Astrocyte (in vitro differentiated cells and primary cell): ENCODE measurements at regions not wholly inside any gene's neighbourhood (a gene's known extent, or its start where the extent isn't known, plus 50 kb on each side); places are given as distances from the start of the nearest gene placed in this dataset.

Experiments
- DNase-seq: peaks from one replicate; pipeline ENCODE4 v3.0.0-alpha.2; 2010; ENCODE audit warnings: low read depth
- FAIRE-seq: peaks from 2 replicates; lab custom pipeline; 2011; peaks lifted over from hg19 to GRCh38; lab: Jason Lieb, UNC
- H2AFZ ChIP-seq: 2 replicates; pipeline ENCODE4 v1.6.0; 2012; ENCODE audit warnings: low read depth, low read length, inconsistent platforms
- H3K27ac ChIP-seq: 2 replicates; pipeline ENCODE4 v1.5.1; 2011; ENCODE audit warnings: low read depth, low read length, inconsistent platforms
- H3K27me3 ChIP-seq: 2 replicates; pipeline ENCODE4 v1.6.0; 2011; ENCODE audit warnings: low read length, inconsistent platforms; ENCODE audit not compliant: insufficient read depth
- H3K36me3 ChIP-seq: 2 replicates; pipeline ENCODE4 v1.5.1; 2011; ENCODE audit warnings: low read length, inconsistent platforms; ENCODE audit not compliant: insufficient read depth
- H3K4me1 ChIP-seq: 2 replicates; pipeline ENCODE4 v1.5.1; 2011; ENCODE audit warnings: low read length, inconsistent platforms; ENCODE audit not compliant: insufficient read depth
- H3K4me2 ChIP-seq: 2 replicates; pipeline ENCODE4 v1.6.0; 2012; ENCODE audit warnings: low read length, inconsistent platforms
- H3K4me3 ChIP-seq: 2 replicates; pipeline ENCODE4 v1.5.1; 2011; ENCODE audit warnings: low read depth, mild to moderate bottlenecking, low read length, inconsistent platforms; ENCODE audit not compliant: insufficient read depth
- H3K79me2 ChIP-seq: 2 replicates; pipeline ENCODE4 v1.6.0; 2012; ENCODE audit warnings: mild to moderate bottlenecking, low read length, inconsistent platforms; ENCODE audit not compliant: insufficient read depth
- H3K9ac ChIP-seq: 2 replicates; pipeline ENCODE4 v1.6.0; 2012; ENCODE audit warnings: mild to moderate bottlenecking, low read length, inconsistent platforms
- H3K9me3 ChIP-seq: 2 replicates; pipeline ENCODE4 v1.5.1; 2012; ENCODE audit warnings: low read depth, mild to moderate bottlenecking, low read length, inconsistent platforms; ENCODE audit not compliant: insufficient read depth
- H4K20me1 ChIP-seq: 2 replicates; pipeline ENCODE4 v1.6.0; 2012; ENCODE audit warnings: low read length, inconsistent platforms; ENCODE audit not compliant: insufficient read depth
- H3K27ac Mint-ChIP-seq: one replicate; pipeline ENCODE4 v1.8.0; 2021; ENCODE audit warnings: mild to moderate bottlenecking, mixed read lengths; ENCODE audit not compliant: unreplicated experiment
- H3K27me3 Mint-ChIP-seq: one replicate; pipeline ENCODE4 v1.8.0; 2021; ENCODE audit warnings: low read depth, mixed read lengths; ENCODE audit not compliant: unreplicated experiment
- H3K36me3 Mint-ChIP-seq: one replicate; pipeline ENCODE4 v1.8.0; 2021; ENCODE audit warnings: low read depth, mixed read lengths; ENCODE audit not compliant: unreplicated experiment
- H3K4me1 Mint-ChIP-seq: one replicate; pipeline ENCODE4 v1.8.0; 2021; ENCODE audit warnings: low read depth, mixed read lengths; ENCODE audit not compliant: unreplicated experiment
- H3K4me3 Mint-ChIP-seq: one replicate; pipeline ENCODE4 v1.8.0; 2021; ENCODE audit warnings: mild to moderate bottlenecking, moderate library complexity, mixed read lengths; ENCODE audit not compliant: unreplicated experiment
- H3K9me3 Mint-ChIP-seq: one replicate; pipeline ENCODE4 v1.8.0; 2021; ENCODE audit warnings: mild to moderate bottlenecking, mixed read lengths; ENCODE audit not compliant: unreplicated experiment
- EZH2 ChIP-seq: IDR thresholded peaks from 2 replicates; pipeline ENCODE4 v1.6.1; 2012; ENCODE audit warnings: mild to moderate bottlenecking, low read length, inconsistent platforms; ENCODE audit not compliant: insufficient read depth
- TF ChIP-seq, protein P1 (sequence below): IDR thresholded peaks from 2 replicates; pipeline ENCODE4 v1.5.1; 2011; ENCODE audit warnings: low read depth, mild to moderate bottlenecking, inconsistent platforms, low read length, moderate library complexity; ENCODE audit not compliant: insufficient read depth

- TF ChIP-seq, protein P1, sequence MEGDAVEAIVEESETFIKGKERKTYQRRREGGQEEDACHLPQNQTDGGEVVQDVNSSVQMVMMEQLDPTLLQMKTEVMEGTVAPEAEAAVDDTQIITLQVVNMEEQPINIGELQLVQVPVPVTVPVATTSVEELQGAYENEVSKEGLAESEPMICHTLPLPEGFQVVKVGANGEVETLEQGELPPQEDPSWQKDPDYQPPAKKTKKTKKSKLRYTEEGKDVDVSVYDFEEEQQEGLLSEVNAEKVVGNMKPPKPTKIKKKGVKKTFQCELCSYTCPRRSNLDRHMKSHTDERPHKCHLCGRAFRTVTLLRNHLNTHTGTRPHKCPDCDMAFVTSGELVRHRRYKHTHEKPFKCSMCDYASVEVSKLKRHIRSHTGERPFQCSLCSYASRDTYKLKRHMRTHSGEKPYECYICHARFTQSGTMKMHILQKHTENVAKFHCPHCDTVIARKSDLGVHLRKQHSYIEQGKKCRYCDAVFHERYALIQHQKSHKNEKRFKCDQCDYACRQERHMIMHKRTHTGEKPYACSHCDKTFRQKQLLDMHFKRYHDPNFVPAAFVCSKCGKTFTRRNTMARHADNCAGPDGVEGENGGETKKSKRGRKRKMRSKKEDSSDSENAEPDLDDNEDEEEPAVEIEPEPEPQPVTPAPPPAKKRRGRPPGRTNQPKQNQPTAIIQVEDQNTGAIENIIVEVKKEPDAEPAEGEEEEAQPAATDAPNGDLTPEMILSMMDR: no peak
- no peak for TF ChIP-seq EZH2
- DNase-seq: no peak
- Histone ChIP-seq H3K9ac (no peak overlapping the region), H3K4me2 (no peak overlapping the region), H3K27me3 (no peaks in the 10 kb centered on the region), H3K4me1 (no peaks in the 10 kb centered on the region), H3K4me3 (no peak overlapping the region), H3K79me2 (no peaks in the 10 kb centered on the region), H3K27ac (no peak overlapping the region), H2AFZ (no peak overlapping the region), H3K36me3 (no peaks in the 10 kb centered on the region), H3K9me3 (no peaks in the 10 kb centered on the region), H4K20me1 (no peaks in the 10 kb centered on the region)
- peaks cover 23% of the 10 kb centered on the region for H3K27me3 Mint-ChIP-seq
- H3K4me1 Mint-ChIP-seq: peaks cover under 1% of the 10 kb centered on the region
- no peak overlapping the region for H3K4me3 Mint-ChIP-seq
- no peaks in the 10 kb centered on the region for H3K36me3 Mint-ChIP-seq
- no peaks in the 10 kb centered on the region for H3K9me3 Mint-ChIP-seq
- FAIRE-seq: no peak
- no peak overlapping the region for H3K27ac Mint-ChIP-seq
Observed at GRCh38 chr5:61619777-61620518, 287.9 kb downstream of the ZSWIM6 start.

DNA sequence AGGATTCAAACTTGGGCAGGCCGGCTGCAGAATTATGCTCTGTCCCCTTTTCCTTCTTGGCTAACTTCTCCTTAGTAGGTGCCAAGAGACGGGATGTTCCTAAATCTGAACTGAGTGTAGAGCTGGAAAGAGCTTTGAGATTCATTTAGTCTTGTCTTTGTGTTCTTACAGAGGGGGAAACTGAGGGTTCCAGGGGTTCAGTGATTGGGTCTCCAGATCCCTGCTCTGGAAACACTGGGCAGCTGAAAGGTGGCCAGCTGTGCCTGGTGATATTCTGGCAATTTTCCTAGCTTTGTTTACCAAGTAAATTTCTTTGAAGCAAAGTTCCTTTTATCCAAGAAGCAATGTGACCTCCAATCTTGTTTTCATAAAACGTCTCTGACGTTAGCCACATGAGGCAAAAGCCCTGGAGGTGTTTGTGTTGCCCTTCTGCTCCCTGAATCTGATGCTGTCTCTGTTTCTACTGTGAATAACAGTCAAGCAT, 288.7 kb downstream of the ZSWIM6 start:
- no peak for DNase-seq
- Mint-ChIP-seq H3K4me1 (peaks cover 3% of the 10 kb centered on the region), H3K27me3 (peaks cover 27% of the 10 kb centered on the region), H3K27ac (no peak overlapping the region), H3K9me3 (no peaks in the 10 kb centered on the region), H3K36me3 (no peaks in the 10 kb centered on the region), H3K4me3 (no peak overlapping the region)
- no peaks in the 10 kb centered on the region for H3K9me3 ChIP-seq
- FAIRE-seq: no peak
- H3K4me2 ChIP-seq: no peak overlapping the region
- TF ChIP-seq, protein P1: no peak
- no peak for TF ChIP-seq EZH2
- H2AFZ ChIP-seq: no peak overlapping the region
- H3K4me3 ChIP-seq: no peak overlapping the region
- no peak overlapping the region for H3K27ac ChIP-seq
- no peaks in the 10 kb centered on the region for H3K79me2 ChIP-seq
- no peaks in the 10 kb centered on the region for H3K27me3 ChIP-seq
- H4K20me1 ChIP-seq: no peaks in the 10 kb centered on the region
- no peaks in the 10 kb centered on the region for H3K4me1 ChIP-seq
- no peaks in the 10 kb centered on the region for H3K36me3 ChIP-seq
- H3K9ac ChIP-seq: no peak overlapping the region

DNA sequence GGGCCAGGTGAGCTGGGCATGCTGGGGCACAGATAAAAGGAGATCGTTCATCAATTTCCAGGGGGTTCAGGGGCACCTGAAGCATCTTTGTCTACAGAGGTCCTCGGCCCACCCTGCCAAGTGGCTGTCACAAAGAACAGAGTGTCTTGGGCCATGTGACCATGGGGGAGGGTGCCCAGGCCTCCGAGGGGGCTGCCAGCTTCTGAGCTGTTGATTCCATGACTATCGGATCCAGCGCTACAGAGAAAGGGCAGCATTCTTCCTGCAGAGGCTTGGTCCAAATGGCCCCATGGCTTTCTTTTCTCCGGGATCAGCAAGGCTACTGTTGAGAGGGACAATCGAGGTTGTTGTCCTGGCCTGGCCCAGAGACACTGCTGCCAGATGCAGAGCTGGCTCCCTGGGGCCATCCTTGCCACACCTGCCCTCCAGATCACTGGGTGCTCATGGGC, 289.2 kb downstream of the ZSWIM6 start:
- H3K4me1 Mint-ChIP-seq: peaks cover 3% of the 10 kb centered on the region
- H3K36me3 Mint-ChIP-seq: no peaks in the 10 kb centered on the region
- H3K4me1 ChIP-seq: no peaks in the 10 kb centered on the region
- H3K36me3 ChIP-seq: no peaks in the 10 kb centered on the region
- H3K4me3 ChIP-seq: no peak overlapping the region
- no peaks in the 10 kb centered on the region for H3K27me3 ChIP-seq
- no peak overlapping the region for H2AFZ ChIP-seq
- no peak overlapping the region for H3K9ac ChIP-seq
- no peak overlapping the region for H3K4me2 ChIP-seq
- no peak overlapping the region for H3K27ac ChIP-seq
- TF ChIP-seq EZH2: no peak
- TF ChIP-seq, protein P1: no peak
- H3K27me3 Mint-ChIP-seq: peaks cover 26% of the 10 kb centered on the region
- H3K4me3 Mint-ChIP-seq: no peak overlapping the region
- no peaks in the 10 kb centered on the region for H4K20me1 ChIP-seq
- no peak overlapping the region for H3K27ac Mint-ChIP-seq
- no peaks in the 10 kb centered on the region for H3K79me2 ChIP-seq
- no peak for DNase-seq
- no peak for FAIRE-seq
- H3K9me3 Mint-ChIP-seq: no peaks in the 10 kb centered on the region
- H3K9me3 ChIP-seq: no peaks in the 10 kb centered on the region
